ENCODE measurements at regions not wholly inside any gene's neighbourhood (a gene's known extent, or its start where the extent isn't known, plus 50 kb on each side); places are given as distances from the start of the nearest gene placed in this dataset.

DNA sequence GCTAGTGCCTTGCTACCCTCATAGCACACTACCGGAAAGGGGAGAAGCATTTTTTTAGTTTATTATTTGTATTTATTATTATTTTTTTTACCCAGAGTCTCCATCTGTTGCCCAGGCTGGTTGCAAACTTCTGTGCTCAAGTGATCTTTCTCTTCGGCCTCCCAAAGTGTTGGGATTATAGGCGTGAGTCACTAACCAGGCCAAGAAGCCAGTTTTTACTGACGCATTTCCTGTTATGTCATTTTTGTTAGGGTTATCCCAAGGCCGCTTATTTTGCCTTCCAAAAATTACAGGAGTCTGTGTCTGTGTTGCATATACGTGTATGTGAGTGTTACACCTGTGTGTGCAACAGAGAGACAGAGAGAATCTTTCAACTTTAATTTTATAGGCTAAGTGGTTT is 404.5 kb downstream of the GBA3 start:
- TF ChIP-seq, protein P1, sequence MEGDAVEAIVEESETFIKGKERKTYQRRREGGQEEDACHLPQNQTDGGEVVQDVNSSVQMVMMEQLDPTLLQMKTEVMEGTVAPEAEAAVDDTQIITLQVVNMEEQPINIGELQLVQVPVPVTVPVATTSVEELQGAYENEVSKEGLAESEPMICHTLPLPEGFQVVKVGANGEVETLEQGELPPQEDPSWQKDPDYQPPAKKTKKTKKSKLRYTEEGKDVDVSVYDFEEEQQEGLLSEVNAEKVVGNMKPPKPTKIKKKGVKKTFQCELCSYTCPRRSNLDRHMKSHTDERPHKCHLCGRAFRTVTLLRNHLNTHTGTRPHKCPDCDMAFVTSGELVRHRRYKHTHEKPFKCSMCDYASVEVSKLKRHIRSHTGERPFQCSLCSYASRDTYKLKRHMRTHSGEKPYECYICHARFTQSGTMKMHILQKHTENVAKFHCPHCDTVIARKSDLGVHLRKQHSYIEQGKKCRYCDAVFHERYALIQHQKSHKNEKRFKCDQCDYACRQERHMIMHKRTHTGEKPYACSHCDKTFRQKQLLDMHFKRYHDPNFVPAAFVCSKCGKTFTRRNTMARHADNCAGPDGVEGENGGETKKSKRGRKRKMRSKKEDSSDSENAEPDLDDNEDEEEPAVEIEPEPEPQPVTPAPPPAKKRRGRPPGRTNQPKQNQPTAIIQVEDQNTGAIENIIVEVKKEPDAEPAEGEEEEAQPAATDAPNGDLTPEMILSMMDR (conservative IDR thresholded peaks at IDR 0.05; ENCODE audit: low read length) = no peak
- TF ChIP-seq EZH2phosphoT487 (IDR thresholded peaks at IDR 0.05; ENCODE audit: borderline replicate concordance) = no peak
